Keratinocyte (primary cell): ENCODE measurements at regions not wholly inside any gene's neighbourhood (a gene's known extent, or its start where the extent isn't known, plus 50 kb on each side); places are given as distances from the start of the nearest gene placed in this dataset.

Experiments used
- EZH2 ChIP-seq: IDR thresholded peaks from one replicate; pipeline ENCODE4 v1.6.1; 2012; ENCODE audit warnings: inconsistent platforms, mild to moderate bottlenecking, low read length, moderate library complexity
- TF ChIP-seq, protein P1 (sequence below), 3 experiments: IDR thresholded peaks in 1 of 3; conservative IDR thresholded peaks in 1 of 3; optimal IDR thresholded peaks in 1 of 3; 2 replicates in 2 of 3; 3 replicates in 1 of 3; pipeline versions ENCODE3 to v1.5.1; 2011; ENCODE audit warnings: low read length in 3 of 3, mild to moderate bottlenecking in 3 of 3, moderate library complexity in 2 of 3, control low read depth in 1 of 3, inconsistent platforms in 1 of 3; ENCODE audit not compliant: insufficient read depth in 2 of 3; ENCODE audit errors: extremely low read depth in 1 of 3

DNA sequence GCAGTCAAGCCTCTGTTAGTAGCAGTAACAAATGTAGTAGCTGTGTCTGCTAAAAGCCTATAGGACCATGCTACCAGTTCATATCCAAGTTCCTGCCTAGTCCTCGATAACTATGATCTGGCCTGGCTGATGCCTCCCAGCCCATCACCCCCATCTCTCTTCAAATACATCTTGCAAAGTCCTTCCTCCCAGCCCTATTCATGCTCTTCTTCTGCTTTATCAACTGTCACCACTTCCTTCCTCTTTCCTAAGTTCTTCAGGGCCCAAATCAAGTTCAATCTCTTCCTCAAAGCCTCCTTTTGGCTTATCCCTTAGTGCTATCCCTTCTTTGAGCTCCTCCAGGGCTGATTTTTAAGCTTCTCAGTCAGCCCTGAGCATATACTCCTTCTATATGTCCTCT is 150.9 kb upstream of the THY1 start:
- TF ChIP-seq, protein P1, sequence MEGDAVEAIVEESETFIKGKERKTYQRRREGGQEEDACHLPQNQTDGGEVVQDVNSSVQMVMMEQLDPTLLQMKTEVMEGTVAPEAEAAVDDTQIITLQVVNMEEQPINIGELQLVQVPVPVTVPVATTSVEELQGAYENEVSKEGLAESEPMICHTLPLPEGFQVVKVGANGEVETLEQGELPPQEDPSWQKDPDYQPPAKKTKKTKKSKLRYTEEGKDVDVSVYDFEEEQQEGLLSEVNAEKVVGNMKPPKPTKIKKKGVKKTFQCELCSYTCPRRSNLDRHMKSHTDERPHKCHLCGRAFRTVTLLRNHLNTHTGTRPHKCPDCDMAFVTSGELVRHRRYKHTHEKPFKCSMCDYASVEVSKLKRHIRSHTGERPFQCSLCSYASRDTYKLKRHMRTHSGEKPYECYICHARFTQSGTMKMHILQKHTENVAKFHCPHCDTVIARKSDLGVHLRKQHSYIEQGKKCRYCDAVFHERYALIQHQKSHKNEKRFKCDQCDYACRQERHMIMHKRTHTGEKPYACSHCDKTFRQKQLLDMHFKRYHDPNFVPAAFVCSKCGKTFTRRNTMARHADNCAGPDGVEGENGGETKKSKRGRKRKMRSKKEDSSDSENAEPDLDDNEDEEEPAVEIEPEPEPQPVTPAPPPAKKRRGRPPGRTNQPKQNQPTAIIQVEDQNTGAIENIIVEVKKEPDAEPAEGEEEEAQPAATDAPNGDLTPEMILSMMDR (optimal IDR thresholded peaks at IDR 0.05 in 1 of 3, IDR thresholded peaks at IDR 0.05 in 1 of 3, conservative IDR thresholded peaks at IDR 0.05 in 1 of 3; ENCODE audit: extremely low read depth in 1 of 3, insufficient read depth in 2 of 3, low read length in 3 of 3): no peak
- no peak for TF ChIP-seq EZH2
